Effector memory CD8-positive, alpha-beta T cell (primary cell): ENCODE measurements at regions not wholly inside any gene's neighbourhood (a gene's known extent, or its start where the extent isn't known, plus 50 kb on each side); places are given as distances from the start of the nearest gene placed in this dataset.
"Not testable (repeated sequence)": the region's sequence is repeated elsewhere in the genome, so short reads cannot be mapped to it uniquely, and the experiment has no call there.

Source experiments
- ATAC-seq: fragments of 150-1000 bp; cut with Tn5 transposase; replicated peaks from 2 replicates; pipeline ENCODE4 v1.10.0; 2021; ENCODE audit warnings: mild to moderate bottlenecking, moderate library complexity
- DNase-seq, 3 experiments: peaks; one replicate each; pipeline ENCODE4 v3.0.0; 2021
- H3K27ac Mint-ChIP-seq, 2 donors: one replicate each; pipeline ENCODE4 v1.8.0; 2022; ENCODE audit warnings: mild to moderate bottlenecking in 2 of 2, mixed read lengths in 2 of 2, moderate library complexity in 2 of 2
- H3K27me3 Mint-ChIP-seq, 2 donors: one replicate each; pipeline ENCODE4 v1.8.0; 2022; ENCODE audit warnings: mixed read lengths in 2 of 2
- H3K36me3 Mint-ChIP-seq: one replicate; pipeline ENCODE4 v1.8.0; 2022; ENCODE audit warnings: mild to moderate bottlenecking, moderate library complexity, mixed read lengths; ENCODE audit not compliant: insufficient read depth
- H3K4me1 Mint-ChIP-seq, 2 donors: one replicate each; pipeline ENCODE4 v1.8.0; 2022; ENCODE audit warnings: low read depth in 2 of 2, mixed read lengths in 2 of 2
- H3K4me3 Mint-ChIP-seq, 2 donors: one replicate each; pipeline ENCODE4 v1.8.0; 2022; ENCODE audit warnings: mild to moderate bottlenecking in 2 of 2, mixed read lengths in 2 of 2, moderate library complexity in 2 of 2
- H3K9me3 Mint-ChIP-seq, 2 donors: one replicate each; pipeline ENCODE4 v1.8.0; 2022; ENCODE audit warnings: mixed read lengths in 2 of 2

DNA sequence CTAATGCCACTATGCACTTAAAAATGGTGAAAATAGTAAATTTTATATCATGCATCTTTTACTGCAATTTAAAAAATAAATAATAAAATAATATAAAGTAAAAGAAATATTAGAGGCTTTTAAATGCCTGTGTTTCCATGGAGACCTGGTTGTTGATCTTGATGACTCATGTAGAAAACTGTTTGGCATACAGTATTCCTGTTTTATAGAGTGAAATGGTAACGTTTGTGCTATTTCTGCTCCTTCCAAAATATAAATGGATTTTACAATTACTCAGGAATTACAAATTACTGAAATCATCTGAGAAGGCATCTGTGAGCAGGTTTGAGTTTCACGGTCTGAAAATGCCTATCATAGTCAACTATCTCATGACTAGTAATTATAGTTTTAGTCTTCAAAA, 98.4 kb upstream of the USP25 start:
- no peak overlapping the region for H3K4me3 Mint-ChIP-seq
- no peaks in the 10 kb centered on the region for H3K36me3 Mint-ChIP-seq
- H3K27me3 Mint-ChIP-seq, result peaks cover 0 to 9% of the 10 kb centered on the region in 2 donors
- no peaks in the 10 kb centered on the region for H3K4me1 Mint-ChIP-seq
- ATAC-seq, result no peak
- H3K27ac Mint-ChIP-seq, result no peak overlapping the region
- DNase-seq, result no peak
- no peaks in the 10 kb centered on the region for H3K9me3 Mint-ChIP-seq

DNA sequence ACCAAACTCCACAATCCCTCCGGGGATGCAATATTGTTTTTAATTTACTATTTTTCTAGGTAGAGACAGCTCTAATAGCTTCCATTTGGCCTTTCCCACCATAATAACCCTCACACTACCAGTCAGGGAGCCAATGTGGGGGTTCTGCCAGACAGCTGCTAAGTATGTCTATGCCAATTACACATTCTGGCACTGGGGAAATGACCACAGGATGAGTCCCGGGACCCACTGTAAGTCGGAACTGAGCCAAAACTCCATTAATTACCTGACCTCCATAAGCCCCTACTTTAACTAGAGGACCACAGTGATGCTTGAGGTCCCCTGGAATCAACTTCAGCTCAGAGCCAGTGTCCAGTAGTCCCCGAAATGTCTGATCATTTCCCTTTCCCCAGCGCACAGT, 95.2 kb upstream of the USP25 start:
- not testable (repeated sequence) for H3K27me3 Mint-ChIP-seq, H3K9me3 Mint-ChIP-seq, H3K4me1 Mint-ChIP-seq, H3K27ac Mint-ChIP-seq, H3K4me3 Mint-ChIP-seq, H3K36me3 Mint-ChIP-seq, DNase-seq, ATAC-seq

DNA sequence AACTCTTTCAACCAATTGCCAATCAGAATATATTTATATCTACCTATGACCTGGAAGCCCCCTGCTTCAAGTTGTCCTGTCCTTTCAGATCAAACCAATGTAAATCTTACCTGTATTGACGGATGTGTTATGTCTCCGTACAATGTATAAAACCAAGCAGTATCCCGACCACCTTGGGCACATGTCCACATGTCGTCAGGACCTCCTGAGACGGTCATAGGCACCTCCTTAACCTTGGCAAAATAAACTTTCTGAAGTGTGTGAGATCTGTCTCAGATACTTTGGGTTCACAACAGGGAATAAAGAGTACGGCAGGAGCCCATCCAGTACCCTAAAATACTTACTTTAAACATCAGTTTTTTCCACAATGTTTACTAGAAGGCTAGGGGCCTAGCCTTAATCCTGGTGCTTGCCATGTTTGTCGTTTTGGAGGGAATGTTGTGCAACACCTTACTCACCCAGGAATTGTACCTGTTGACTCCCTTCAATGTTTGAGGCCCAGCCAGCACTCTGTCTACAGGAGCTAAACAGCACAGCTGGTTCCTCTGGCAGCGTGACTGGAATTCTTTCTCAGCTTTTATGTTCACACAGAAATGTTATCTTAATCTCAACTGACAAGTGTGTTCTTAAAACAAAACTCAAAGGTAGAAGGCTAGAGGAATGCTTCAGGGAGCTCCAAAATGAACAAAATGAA, 90.8 kb upstream of the USP25 start:
- H3K4me1 Mint-ChIP-seq, result peaks cover 0 to 2% of the 10 kb centered on the region in 2 donors
- no peak overlapping the region for H3K27ac Mint-ChIP-seq
- H3K4me3 Mint-ChIP-seq, result no peak overlapping the region
- H3K27me3 Mint-ChIP-seq, result peaks cover 0 to 4% of the 10 kb centered on the region in 2 donors
- no peaks in the 10 kb centered on the region for H3K36me3 Mint-ChIP-seq
- DNase-seq (no peak), ATAC-seq (no peak)
- no peaks in the 10 kb centered on the region for H3K9me3 Mint-ChIP-seq

- H3K36me3 Mint-ChIP-seq, DNase-seq, H3K4me1 Mint-ChIP-seq, H3K27me3 Mint-ChIP-seq, H3K9me3 Mint-ChIP-seq, ATAC-seq, H3K27ac Mint-ChIP-seq, H3K4me3 Mint-ChIP-seq: not testable (repeated sequence)
Measured at GRCh38 chr21:15640113-15640512, 89.7 kb upstream of the USP25 start.

GRCh38 chr21:15644489-15644888, 85.3 kb upstream of the USP25 start:
- no peaks in the 10 kb centered on the region for H3K4me1 Mint-ChIP-seq
- no peak for ATAC-seq
- no peak for DNase-seq
- H3K4me3 Mint-ChIP-seq, result no peak overlapping the region
- H3K27me3 Mint-ChIP-seq, result peaks cover 0 to 4% of the 10 kb centered on the region in 2 donors
- H3K27ac Mint-ChIP-seq, result no peak overlapping the region
- no peaks in the 10 kb centered on the region for H3K9me3 Mint-ChIP-seq
- no peaks in the 10 kb centered on the region for H3K36me3 Mint-ChIP-seq

- Mint-ChIP-seq H3K4me3 (no peak overlapping the region), H3K9me3 (no peaks in the 10 kb centered on the region), H3K27me3 (peaks cover 0 to 4% of the 10 kb centered on the region in 2 donors), H3K36me3 (no peaks in the 10 kb centered on the region), H3K4me1 (no peaks in the 10 kb centered on the region), H3K27ac (no peak overlapping the region)
- ATAC-seq, result no peak
- no peak for DNase-seq
Measured at GRCh38 chr21:15645830-15646229, 84.0 kb upstream of the USP25 start.

DNA sequence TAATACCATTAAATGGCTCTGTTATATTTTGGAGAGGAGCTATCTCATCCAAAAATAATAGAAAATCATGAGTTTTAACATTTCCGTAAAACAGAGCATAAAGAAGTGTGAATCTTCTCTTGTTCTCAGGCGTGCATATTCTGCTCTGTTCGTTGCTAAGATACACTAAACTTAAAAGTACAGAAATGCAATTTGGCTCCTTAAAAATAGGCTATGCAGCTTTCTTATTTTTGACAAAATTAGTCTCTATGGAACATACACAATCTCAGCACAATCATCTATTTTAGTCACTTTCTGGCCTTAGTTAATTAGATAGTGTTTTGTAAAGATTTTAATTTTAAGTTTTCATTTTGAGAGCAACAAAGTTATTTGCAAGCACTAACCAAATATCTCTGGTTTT, 79.0 kb upstream of the USP25 start:
- Mint-ChIP-seq H3K9me3 (no peaks in the 10 kb centered on the region), H3K36me3 (no peaks in the 10 kb centered on the region), H3K27me3 (peaks cover 0 to 7% of the 10 kb centered on the region in 2 donors), H3K4me3 (no peak overlapping the region), H3K4me1 (no peaks in the 10 kb centered on the region), H3K27ac (no peak overlapping the region)
- DNase-seq (no peak), ATAC-seq (no peak)

GRCh38 chr21:15651172-15651571, 78.6 kb upstream of the USP25 start:
- Mint-ChIP-seq H3K27ac (no peak overlapping the region), H3K4me1 (no peaks in the 10 kb centered on the region), H3K27me3 (peaks cover 0 to 7% of the 10 kb centered on the region in 2 donors), H3K36me3 (no peaks in the 10 kb centered on the region), H3K4me3 (no peak overlapping the region), H3K9me3 (no peaks in the 10 kb centered on the region)
- no peak for DNase-seq
- no peak for ATAC-seq

DNA sequence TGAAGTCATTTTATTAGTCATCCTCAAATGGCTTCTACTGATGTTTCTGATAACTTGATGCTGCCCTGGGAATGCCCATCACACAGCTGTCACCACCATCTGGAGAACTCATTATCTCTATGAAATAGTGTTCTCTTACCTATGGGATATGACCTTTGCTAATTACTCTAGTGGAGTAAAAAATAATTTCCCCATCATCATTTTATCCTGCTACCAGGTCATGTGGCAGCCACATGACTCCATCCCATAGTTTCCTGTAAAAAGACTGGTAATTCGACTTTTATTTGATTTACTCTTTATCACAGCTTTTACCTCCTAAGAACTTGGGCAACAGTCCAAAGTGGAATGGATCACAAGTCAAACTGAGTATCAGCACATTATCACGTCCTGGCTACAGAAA, 76.1 kb upstream of the USP25 start:
- H3K4me1 Mint-ChIP-seq, result no peaks in the 10 kb centered on the region
- no peaks in the 10 kb centered on the region for H3K36me3 Mint-ChIP-seq
- H3K27me3 Mint-ChIP-seq, result peaks cover 12 to 18% of the 10 kb centered on the region in 2 donors
- no peak for DNase-seq
- H3K9me3 Mint-ChIP-seq, result no peaks in the 10 kb centered on the region
- no peak overlapping the region for H3K4me3 Mint-ChIP-seq
- ATAC-seq, result no peak
- no peak overlapping the region for H3K27ac Mint-ChIP-seq

DNA sequence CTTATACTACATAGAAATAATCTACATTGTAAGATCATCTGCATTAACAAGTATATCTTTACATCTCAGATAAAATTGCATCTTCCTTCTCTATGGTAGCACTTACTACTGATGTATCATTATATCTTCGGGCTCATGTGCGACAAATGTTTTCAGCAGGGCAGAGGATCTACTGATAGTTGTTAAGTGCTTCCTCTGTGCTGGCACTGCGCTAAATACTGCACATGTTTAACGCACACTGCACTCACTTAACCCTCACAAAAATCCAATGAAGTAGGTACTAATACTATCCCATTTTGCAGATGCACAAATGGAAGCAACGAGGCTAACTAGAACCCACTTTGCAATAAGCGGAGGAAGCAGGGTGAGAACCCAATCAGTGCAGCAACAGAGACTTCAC, 75.6 kb upstream of the USP25 start:
- peaks cover 12 to 18% of the 10 kb centered on the region in 2 donors for H3K27me3 Mint-ChIP-seq

DNA sequence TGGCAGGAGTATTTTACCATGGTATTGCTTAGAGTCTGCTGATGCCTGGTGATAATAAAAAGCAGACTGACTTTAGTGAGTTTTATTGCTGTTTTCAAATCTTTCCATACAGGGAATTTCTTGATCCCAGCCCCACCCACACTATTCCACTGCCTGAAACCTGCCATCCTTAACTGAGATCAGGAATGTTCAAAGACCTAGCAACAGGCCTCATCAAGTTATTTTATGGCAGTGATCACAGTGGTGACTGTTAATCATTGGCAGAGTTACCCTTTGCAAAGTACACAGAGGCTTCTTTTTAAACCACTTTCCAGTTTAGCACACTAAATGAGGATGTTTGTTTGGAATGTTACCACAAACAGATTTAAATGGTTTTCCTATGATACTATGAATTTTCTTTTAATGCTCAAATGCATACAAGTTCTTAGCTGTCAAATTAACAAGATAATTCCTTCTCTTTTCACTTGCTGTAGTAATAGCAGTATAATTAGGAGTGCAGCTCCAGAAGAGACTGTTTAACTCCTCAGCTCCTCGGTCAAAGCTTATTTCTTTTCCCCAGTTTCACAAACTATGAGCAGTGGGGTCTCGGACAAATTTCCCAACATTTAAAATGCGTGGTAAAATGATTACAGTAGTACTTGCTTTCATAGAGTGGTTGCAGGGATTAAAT, 69.9 kb upstream of the USP25 start:
- Mint-ChIP-seq H3K36me3 (no peaks in the 10 kb centered on the region), H3K9me3 (no peaks in the 10 kb centered on the region), H3K27ac (no peak overlapping the region), H3K27me3 (peaks cover 12 to 18% of the 10 kb centered on the region in 2 donors), H3K4me1 (no peaks in the 10 kb centered on the region), H3K4me3 (no peak overlapping the region)
- ATAC-seq (no peak), DNase-seq (no peak)

More for the DNA sequence above, 75.6 kb upstream of the USP25 start:
- Mint-ChIP-seq H3K27ac (no peak overlapping the region), H3K4me3 (no peak overlapping the region), H3K36me3 (no peaks in the 10 kb centered on the region), H3K9me3 (no peaks in the 10 kb centered on the region), H3K4me1 (no peaks in the 10 kb centered on the region)
- ATAC-seq (no peak), DNase-seq (no peak)

DNA sequence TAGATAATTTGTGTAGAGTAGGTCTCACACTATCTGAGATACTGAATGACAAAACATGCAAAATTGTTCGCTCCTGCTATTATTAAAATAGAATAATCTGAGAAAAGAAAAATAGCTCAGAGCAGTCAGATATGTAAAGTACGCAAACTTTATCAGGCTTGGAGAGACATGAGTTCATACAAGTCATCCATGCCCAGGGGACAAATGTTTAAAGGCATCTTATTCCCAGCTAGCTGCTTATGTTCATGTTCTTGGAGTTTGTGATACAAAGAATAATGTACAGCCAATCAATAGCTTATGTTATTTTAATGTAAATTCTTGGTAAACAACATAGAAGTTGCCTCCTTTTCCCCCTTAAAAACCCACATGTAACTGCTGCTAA, 69.4 kb upstream of the USP25 start:
- Mint-ChIP-seq H3K36me3 (no peaks in the 10 kb centered on the region), H3K27ac (no peak overlapping the region), H3K4me1 (no peaks in the 10 kb centered on the region), H3K9me3 (no peaks in the 10 kb centered on the region), H3K27me3 (peaks cover 12 to 18% of the 10 kb centered on the region in 2 donors), H3K4me3 (no peak overlapping the region)
- ATAC-seq (no peak), DNase-seq (no peak)

DNA sequence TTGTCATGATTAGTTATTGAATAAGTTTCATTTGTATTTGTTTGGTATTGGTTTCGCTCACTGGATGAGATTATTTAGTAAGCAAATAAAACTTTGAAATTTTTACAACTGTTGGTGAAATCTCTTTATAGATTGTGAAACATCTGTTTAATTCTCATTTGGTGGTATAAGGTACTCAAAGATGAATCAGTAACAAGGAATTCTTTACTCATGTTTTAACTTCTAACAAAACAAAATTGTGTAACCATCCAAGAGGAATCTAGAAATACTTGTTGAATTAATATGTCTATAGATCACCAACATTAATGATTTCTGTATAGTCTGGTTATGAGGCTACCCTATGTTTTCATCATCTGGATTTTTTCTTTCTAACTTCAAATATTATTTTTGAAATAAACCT, 62.8 kb upstream of the USP25 start:
- Mint-ChIP-seq H3K4me1 (no peaks in the 10 kb centered on the region), H3K27ac (no peak overlapping the region), H3K36me3 (no peaks in the 10 kb centered on the region), H3K9me3 (no peaks in the 10 kb centered on the region), H3K27me3 (peaks cover 0 to 9% of the 10 kb centered on the region in 2 donors), H3K4me3 (no peak overlapping the region)
- ATAC-seq, result no peak
- DNase-seq, result no peak

- H3K27me3 Mint-ChIP-seq, result peaks cover 0 to 9% of the 10 kb centered on the region in 2 donors
- H3K27ac Mint-ChIP-seq, result no peak overlapping the region
- DNase-seq (no peak), ATAC-seq (no peak)
- no peaks in the 10 kb centered on the region for H3K9me3 Mint-ChIP-seq
- H3K4me1 Mint-ChIP-seq, result no peaks in the 10 kb centered on the region
- no peak overlapping the region for H3K4me3 Mint-ChIP-seq
- H3K36me3 Mint-ChIP-seq, result no peaks in the 10 kb centered on the region
Measured at GRCh38 chr21:15667819-15668218, 62.0 kb upstream of the USP25 start.
